ENCODE measurements at regions not wholly inside any gene's neighbourhood (a gene's known extent, or its start where the extent isn't known, plus 50 kb on each side); places are given as distances from the start of the nearest gene placed in this dataset.

- DNase-seq, result no peak
Measured at GRCh38 chr18:59959073-59959472, 59.3 kb downstream of the PMAIP1 start.

GRCh38 chr18:59957957-59958356 lies 58.2 kb downstream of the PMAIP1 start:
- no peak for DNase-seq

- no peak for DNase-seq
Measured at GRCh38 chr18:59954755-59955156, 55.0 kb downstream of the PMAIP1 start.

GRCh38 chr18:59954241-59954640 lies 54.4 kb downstream of the PMAIP1 start:
- no peak for DNase-seq

Data from effector CD4-positive, alpha-beta T cell (primary cell).